ENCODE measurements at regions not wholly inside any gene's neighbourhood (a gene's known extent, or its start where the extent isn't known, plus 50 kb on each side); places are given as distances from the start of the nearest gene placed in this dataset.

DNA sequence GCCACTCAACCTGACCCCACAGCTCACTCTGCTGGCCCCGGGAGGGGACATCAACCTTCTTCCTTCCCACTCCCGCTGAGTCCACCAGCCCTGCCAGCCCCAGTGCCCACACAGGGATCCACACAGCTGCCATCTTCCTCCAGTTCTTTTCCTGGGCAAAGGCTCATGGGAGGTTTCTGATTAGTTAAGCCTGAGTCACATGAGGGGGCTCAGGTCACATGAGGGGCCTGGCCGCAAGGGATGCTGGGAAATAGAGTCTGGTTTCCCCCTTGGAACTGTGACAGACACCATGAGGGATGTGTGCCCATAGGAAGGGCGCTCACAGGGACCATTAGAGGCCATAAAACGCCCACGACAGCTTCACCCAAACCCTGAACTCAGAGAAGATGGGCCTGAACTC is 228.7 kb upstream of the SFSWAP start:
- TF ChIP-seq, protein P1, sequence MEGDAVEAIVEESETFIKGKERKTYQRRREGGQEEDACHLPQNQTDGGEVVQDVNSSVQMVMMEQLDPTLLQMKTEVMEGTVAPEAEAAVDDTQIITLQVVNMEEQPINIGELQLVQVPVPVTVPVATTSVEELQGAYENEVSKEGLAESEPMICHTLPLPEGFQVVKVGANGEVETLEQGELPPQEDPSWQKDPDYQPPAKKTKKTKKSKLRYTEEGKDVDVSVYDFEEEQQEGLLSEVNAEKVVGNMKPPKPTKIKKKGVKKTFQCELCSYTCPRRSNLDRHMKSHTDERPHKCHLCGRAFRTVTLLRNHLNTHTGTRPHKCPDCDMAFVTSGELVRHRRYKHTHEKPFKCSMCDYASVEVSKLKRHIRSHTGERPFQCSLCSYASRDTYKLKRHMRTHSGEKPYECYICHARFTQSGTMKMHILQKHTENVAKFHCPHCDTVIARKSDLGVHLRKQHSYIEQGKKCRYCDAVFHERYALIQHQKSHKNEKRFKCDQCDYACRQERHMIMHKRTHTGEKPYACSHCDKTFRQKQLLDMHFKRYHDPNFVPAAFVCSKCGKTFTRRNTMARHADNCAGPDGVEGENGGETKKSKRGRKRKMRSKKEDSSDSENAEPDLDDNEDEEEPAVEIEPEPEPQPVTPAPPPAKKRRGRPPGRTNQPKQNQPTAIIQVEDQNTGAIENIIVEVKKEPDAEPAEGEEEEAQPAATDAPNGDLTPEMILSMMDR (IDR thresholded peaks at IDR 0.05), result no peak
- no peak for TF ChIP-seq POLR2A (IDR thresholded peaks at IDR 0.05)

Data from adrenal gland (tissue), 5 donors.